Stomach (tissue), 4 donors: ENCODE measurements at regions not wholly inside any gene's neighbourhood (a gene's known extent, or its start where the extent isn't known, plus 50 kb on each side); places are given as distances from the start of the nearest gene placed in this dataset.

ENCODE experiments used
- CTCF ChIP-seq, 7 experiments: fragments of 450-650 bp in 4 of 7; fragments of 200-600 bp in 3 of 7; sonication (generic) in 3 of 7; IDR thresholded peaks; one replicate each; pipeline ENCODE4 v1.5.1; 2016 to 2019; ENCODE audit warnings: antibody characterized with exemption in 7 of 7, control low read depth in 2 of 7, mild to moderate bottlenecking in 1 of 7
- POLR2AphosphoS5 ChIP-seq, 3 donors: sonication (generic); formaldehyde crosslinking; IDR thresholded peaks; one replicate each; pipeline ENCODE4 v1.6.1; 2016; ENCODE audit warnings: antibody characterized with exemption in 3 of 3

GRCh38 chr16:54993106-54993895, 62.6 kb downstream of the IRX5 start:
- TF ChIP-seq CTCF (IDR thresholded peaks at IDR 0.05) (no peak), POLR2AphosphoS5 (IDR thresholded peaks at IDR 0.05) (no peak)
